NCI-H510A (cell line): ENCODE measurements at regions not wholly inside any gene's neighbourhood (a gene's known extent, or its start where the extent isn't known, plus 50 kb on each side); places are given as distances from the start of the nearest gene placed in this dataset.

Experiments used
- DNase-seq: peaks from one replicate; lab custom pipeline; 2025; lab: John Stamatoyannopoulos, UW

DNA sequence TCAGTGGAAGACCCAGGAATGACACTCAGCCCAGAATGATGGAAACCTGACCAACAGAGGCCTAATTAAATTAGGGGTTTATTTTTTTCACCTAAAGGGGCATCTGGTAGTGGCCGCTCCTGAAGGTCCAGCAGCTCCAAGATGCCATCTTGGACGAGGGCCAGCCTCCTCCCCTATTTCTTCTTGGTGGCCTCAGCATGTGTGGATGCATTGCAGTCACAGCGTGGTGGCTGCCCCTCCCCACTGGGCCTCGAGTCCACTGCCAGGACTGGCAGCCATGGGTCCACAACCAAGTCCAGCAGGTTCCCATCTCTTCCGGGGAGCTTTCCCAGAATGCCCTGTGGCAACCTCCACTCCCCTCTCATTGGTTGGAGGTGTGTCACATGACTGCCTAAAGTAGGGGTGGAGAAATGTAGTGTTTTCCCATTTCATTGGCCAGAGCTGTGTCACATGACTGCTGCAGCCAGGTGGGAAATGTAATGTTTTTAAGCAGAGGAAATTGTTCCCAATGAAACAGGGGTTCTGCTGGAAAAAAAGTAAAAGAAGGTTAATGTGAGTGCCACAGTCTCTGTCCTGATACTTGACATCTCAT is 628.2 kb downstream of the PTPRU start:
- DNase-seq = no peak

DNA sequence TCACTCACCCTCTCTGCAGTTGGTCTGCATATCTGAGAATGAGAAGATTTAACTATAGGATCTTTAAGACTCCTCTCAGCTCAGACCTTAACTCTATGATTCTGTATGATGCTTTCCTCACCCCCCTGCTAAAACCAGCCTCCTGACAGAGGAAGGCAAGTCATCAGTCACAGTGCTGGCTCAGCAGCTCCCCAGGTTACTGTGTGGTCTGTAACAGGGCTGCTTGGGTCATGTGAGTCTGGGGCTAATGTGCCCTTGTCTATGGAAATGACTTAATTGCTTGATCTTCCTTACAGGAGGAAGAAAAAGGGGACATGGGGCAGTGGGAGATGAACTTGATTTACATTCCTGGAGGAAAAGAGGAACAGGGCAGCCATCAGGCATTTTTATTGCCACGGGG is 625.6 kb downstream of the PTPRU start:
- DNase-seq = no peak

- no peak for DNase-seq
These were observed 625.1 kb downstream of the PTPRU start for GRCh38 chr1:29861446-29861845.

- DNase-seq = no peak
These were observed 624.4 kb downstream of the PTPRU start for GRCh38 chr1:29860681-29861080.

DNA sequence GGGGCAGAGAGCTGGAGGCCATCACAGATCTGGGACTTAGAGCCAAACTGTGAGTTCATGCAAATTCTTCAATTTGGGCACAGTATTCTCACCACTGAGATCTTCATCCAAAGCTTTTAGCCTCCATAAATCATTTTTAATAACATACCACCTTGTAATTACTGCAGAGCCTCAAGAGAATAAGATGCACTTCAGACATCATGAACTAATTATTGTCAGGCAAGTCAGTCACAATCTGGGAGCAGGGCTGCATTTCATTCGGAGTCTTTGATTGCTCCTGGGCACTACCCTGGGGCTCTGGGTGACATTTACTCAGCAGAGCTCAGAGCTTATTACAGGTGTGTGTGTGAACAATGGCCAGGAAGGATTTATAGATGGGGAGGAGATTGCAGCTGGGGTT is 623.7 kb downstream of the PTPRU start:
- DNase-seq = no peak

DNA sequence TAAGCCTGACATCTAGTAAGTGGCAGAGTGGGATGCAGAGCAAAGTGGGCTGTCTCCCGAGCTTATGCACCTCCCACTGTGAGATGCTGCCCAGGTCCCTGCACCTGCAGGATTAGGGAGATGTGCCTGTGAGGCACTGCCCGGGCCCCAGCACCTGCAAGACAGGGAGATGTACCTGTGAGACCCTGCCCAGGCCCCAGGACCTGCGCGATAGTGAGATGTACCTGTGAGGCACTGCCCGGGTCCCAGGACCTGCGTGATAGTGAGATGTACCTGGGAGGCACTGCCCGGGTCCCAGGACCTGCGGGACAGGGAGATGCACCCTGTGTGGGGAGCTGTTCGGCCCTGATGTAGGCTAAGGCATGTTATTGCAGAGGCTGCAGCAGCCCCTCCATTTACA is 622.8 kb downstream of the PTPRU start:
- DNase-seq = no peak

- DNase-seq = no peak
These were observed 622.3 kb downstream of the PTPRU start for GRCh38 chr1:29858646-29859045.

- DNase-seq = no peak
These were observed 620.2 kb downstream of the PTPRU start for GRCh38 chr1:29856340-29857114.

GRCh38 chr1:29855561-29856160 is 619.3 kb downstream of the PTPRU start:
- no peak for DNase-seq

GRCh38 chr1:29854700-29855276 is 618.5 kb downstream of the PTPRU start:
- no peak for DNase-seq

DNA sequence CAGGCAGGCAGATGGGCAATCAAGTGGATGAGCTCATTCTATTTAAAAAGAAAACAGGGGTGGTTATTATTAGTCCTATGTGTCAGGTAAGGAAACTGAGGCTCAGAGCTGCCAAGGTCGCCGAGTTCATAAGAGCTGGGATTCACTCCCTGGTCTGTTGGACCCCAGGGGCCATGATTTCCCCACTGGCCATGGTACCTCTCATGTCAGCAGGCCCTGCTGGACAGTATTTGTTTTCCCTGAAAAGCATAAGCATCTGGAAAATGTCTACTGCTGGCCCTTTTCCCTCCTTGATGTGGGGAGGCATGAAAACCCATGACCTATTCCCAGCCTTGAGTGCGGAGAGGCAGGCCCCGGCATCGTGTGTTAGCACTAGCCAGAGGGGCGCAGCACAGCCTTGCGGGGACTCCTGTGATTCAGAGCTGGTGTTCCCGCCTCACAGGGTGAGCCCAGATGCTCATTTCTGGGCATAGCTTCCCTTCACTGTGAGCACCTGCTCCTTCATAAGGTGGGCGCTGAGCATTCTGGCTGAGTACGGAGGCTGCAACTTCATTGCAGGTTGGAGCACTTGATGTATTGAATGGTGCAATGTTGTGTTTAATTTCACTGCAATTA is 617.5 kb downstream of the PTPRU start:
- no peak for DNase-seq

DNA sequence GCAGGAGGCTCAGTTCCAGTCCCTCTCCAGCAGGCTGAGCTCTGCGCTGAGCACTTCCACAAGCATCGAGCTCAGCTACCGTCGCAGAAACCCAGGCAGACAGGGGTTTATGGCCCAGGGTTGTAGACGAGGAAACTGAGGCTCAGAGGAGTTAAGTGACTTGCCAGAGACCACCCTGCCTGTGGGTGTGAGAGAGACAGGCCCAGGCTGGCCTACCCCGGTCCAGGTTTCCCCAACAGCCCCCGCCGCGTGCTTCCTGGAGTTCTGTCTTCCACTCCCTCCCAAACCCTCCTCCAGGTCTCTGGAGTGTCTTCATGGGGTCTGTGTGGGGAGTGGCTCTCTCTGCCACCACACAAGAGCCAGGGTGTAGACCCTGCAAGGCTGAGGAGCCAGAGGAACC is 615.9 kb downstream of the PTPRU start:
- DNase-seq = no peak

DNA sequence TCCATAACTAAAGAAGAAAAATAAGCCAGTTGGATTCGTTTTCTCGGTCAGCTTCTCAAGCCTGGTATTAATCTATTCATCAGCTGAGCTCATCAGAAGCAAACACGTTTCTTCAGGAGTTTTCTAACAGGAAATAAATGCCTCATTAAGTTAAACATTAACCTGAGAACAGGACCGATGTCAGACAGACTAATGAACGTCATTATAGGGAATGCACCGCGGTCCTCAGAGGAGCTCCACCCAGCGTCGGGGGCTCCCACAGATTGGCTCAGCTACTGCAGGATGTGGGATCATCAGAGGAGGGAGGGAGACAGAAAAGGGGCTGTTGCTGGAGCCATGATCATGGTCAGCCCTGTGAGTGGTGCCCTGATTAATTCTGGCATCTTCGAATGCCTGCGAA is 615.4 kb downstream of the PTPRU start:
- DNase-seq = no peak

GRCh38 chr1:29849991-29850757 is 613.9 kb downstream of the PTPRU start:
- no peak for DNase-seq

DNA sequence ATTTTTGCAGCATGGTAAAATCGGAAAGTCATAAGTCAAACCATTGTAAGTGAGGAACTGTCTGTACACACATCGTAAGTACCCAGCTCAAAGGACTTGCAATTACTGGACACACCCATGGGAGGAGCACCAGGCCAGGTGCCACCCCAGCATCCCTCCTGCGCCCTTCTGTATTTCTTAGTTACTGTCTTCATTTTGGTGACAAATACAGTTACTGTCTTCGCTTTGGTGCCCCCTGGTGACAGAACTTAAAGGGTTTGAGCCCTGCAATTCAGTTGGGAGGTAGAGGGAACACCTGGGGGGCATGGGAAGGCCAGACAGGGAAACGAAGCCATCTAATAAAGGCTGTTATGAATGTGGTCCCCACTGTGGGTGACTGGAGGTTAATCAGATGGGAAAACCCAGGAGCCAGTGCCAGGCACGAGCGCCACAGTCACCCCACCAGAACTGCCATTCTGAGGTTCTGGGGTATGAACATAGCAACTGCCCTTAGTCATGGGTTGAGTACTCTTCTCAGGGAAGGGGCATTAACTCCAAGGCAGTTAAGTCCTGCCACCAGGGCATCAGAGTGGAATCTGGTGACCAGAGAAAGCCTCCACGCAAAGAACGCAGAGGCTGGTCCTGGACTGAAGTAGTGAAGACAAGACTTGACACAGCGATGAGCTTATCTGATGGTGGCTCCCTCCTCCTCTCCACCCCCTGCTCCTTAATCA is 612.9 kb downstream of the PTPRU start:
- DNase-seq = no peak

GRCh38 chr1:29845910-29846309 is 609.6 kb downstream of the PTPRU start:
- DNase-seq = no peak

- no peak for DNase-seq
These were observed 605.8 kb downstream of the PTPRU start for GRCh38 chr1:29842130-29842529.

DNA sequence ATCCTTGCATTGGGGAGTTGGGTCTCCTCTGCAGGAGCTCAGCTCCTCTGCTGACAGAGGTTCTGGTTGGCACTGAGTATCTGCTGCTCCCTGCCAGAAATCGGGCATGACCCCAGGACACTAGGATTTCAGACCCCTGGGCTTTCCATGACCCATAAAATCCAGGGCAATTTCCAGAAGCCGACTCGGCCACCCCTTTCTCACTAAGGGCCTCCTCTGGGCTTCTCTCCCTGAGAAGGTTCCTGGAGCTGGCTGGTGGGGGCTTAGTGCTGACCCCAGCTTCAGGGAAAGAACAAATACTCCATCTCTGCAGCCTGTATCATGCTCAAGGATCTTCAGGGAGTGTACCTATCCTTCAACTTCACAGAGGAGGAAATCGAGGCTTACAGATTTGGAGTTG is 603.4 kb downstream of the PTPRU start:
- DNase-seq = no peak

DNA sequence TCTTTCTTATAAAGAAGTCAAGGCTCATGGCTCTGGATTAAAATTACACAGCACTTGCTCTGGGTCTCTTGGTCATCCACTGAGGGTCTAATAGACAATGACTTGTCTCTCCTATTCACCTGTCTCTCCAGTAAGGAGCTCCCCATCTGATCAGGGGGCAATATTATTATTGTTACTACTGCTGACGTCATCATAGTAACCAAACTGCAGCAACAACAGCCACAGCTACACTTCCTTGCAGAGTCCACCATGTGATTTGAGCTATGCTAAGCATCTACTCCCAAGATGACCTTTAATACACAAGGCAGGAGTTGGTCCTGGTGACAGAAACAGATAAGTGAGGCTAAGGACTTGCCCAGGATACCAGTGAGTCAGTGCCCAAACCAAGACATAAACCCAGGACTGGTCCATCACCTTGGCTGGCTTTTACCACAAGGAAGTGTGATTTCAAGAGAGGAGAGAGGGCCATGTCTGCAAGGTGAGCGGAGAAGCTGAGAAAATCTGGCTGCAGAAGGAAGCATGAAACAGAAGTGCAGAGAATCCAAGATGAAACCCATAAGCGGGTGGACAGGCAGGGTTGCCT is 602.5 kb downstream of the PTPRU start:
- no peak for DNase-seq

DNA sequence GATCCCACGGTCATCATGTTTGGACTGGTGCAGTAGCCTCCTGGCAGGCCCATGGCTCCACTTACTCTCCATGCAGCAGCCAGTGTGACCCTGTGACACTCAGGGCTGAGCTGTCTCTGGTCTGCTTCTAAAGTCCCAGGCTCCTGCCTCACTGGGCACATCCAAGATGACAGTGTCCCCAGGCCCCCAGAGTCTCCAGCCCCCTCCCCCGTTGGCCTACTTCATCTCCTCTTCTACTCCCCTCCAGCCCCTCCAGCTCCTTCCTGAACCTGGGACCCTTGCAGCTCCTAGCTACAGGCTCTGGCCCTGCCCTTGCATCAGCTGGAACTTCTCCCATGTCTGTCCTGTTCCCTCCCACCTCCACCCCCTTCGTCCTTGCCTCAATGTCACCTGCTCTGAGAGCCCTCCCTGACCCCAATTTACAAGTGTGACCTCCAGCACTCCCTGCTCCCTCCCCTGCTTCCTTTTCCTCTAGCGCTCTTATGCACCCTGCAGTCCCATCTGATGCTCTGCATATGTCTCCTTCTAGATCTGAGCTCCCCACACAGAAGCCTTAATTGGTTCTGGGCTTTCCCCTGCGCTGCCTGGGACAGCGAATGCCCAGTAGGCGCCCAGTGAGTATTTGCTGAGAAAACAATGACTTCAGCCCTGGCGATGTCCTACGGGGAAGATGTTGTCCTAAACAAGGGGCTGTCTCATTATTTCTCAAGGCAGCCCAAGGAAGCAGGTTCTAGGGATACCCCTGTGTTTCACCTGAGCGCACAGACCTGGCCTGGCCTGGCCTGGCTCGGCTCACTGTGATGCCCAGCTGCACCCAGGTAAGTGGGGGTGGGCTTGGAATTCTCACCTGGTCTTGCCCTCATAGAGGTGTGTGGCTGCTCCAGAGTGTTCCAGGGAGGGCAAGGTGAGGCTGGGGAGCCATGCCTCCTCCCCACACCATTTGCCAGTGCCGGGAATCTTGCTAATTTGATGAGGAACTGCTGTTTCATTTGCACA is 600.6 kb downstream of the PTPRU start:
- DNase-seq = no peak
